ENCODE measurements at regions not wholly inside any gene's neighbourhood (a gene's known extent, or its start where the extent isn't known, plus 50 kb on each side); places are given as distances from the start of the nearest gene placed in this dataset.
A peak's percentile ranks its signal among the peaks of the same experiment; 100 is the strongest.

- WGBS (ENCODE audit: insufficient coverage, low lambda C conversion rate): 20% methylated on average over 1 of the region's 1 CpG
- no peak overlapping the region for H3K4me3 ChIP-seq (ENCODE audit: low read length)
- no peak overlapping the region for H3K27ac ChIP-seq (ENCODE audit: low read length)
These were observed 768.0 kb upstream of the PHF14 start for GRCh38 chr7:10205696-10206095.

GRCh38 chr7:10210000-10210399 lies 763.7 kb upstream of the PHF14 start:
- WGBS (ENCODE audit: insufficient coverage, low lambda C conversion rate): 87% methylated on average over 4 of the region's 4 CpGs
- DNase-seq: no peak
- no peaks in the 10 kb centered on the region for H3K36me3 ChIP-seq (ENCODE audit: control insufficient read depth, insufficient read depth, low read length)
- H3K27ac ChIP-seq (ENCODE audit: low read length): no peak overlapping the region
- H3K4me1 ChIP-seq (ENCODE audit: control insufficient read depth, insufficient read depth, low read length): peaks cover 26% of the 10 kb centered on the region
- peaks cover 15% of the 10 kb centered on the region for H3K9me3 ChIP-seq (ENCODE audit: control insufficient read depth, low read depth, low read length)
- H3K27me3 ChIP-seq (ENCODE audit: control insufficient read depth, insufficient read depth, low read length): no peaks in the 10 kb centered on the region
- H3K4me3 ChIP-seq (ENCODE audit: low read length): no peak overlapping the region

More at GRCh38 chr7:10205696-10206095, 768.0 kb upstream of the PHF14 start:
- Histone ChIP-seq H3K4me1 (ENCODE audit: control insufficient read depth, insufficient read depth, low read length) (peaks cover 8% of the 10 kb centered on the region), H3K27me3 (ENCODE audit: control insufficient read depth, insufficient read depth, low read length) (no peaks in the 10 kb centered on the region), H3K36me3 (ENCODE audit: control insufficient read depth, insufficient read depth, low read length) (no peaks in the 10 kb centered on the region), H3K9me3 (ENCODE audit: control insufficient read depth, low read depth, low read length) (no peaks in the 10 kb centered on the region)
- no peak for DNase-seq

- Histone ChIP-seq H3K9me3 (ENCODE audit: control insufficient read depth, low read depth, low read length) (peaks cover 15% of the 10 kb centered on the region), H3K27me3 (ENCODE audit: control insufficient read depth, insufficient read depth, low read length) (no peaks in the 10 kb centered on the region), H3K4me1 (ENCODE audit: control insufficient read depth, insufficient read depth, low read length) (peaks cover 26% of the 10 kb centered on the region), H3K36me3 (ENCODE audit: control insufficient read depth, insufficient read depth, low read length) (no peaks in the 10 kb centered on the region), H3K27ac (ENCODE audit: low read length) (no peak overlapping the region), H3K4me3 (ENCODE audit: low read length) (no peak overlapping the region)
- WGBS (ENCODE audit: insufficient coverage, low lambda C conversion rate): 50% methylated on average over 1 of the region's 1 CpG
- DNase-seq: peak; percentile 17 to 56
These were observed 762.7 kb upstream of the PHF14 start for GRCh38 chr7:10211016-10211415.

DNA sequence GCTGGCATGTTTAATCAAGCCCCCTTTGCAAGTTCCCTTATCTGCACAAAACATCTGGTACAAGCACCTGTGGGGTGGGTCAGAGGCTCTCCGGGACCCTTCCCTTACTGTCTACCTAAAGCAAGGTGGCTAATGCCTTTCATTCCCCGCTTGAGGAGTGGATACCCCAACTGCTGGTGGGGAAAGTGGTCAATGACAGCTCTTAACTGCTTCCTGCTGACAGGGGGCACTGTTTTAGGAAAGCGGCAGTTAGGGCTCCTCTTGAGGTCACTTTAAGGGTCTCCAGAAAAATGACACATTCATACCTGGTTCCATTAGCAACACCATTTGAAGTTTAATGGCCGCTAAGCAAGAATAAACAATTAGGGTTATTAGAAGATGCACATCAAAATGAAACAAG lies 761.8 kb upstream of the PHF14 start:
- Histone ChIP-seq H3K27ac (ENCODE audit: low read length) (peak overlapping the region; percentile 46), H3K9me3 (ENCODE audit: control insufficient read depth, low read depth, low read length) (peaks cover 15% of the 10 kb centered on the region), H3K4me1 (ENCODE audit: control insufficient read depth, insufficient read depth, low read length) (peaks cover 26% of the 10 kb centered on the region), H3K27me3 (ENCODE audit: control insufficient read depth, insufficient read depth, low read length) (no peaks in the 10 kb centered on the region), H3K4me3 (ENCODE audit: low read length) (no peak overlapping the region), H3K36me3 (ENCODE audit: control insufficient read depth, insufficient read depth, low read length) (no peaks in the 10 kb centered on the region)
- WGBS (ENCODE audit: insufficient coverage, low lambda C conversion rate): no CpG with 5 or more reads among the region's 4 CpGs
- DNase-seq: no peak

DNA sequence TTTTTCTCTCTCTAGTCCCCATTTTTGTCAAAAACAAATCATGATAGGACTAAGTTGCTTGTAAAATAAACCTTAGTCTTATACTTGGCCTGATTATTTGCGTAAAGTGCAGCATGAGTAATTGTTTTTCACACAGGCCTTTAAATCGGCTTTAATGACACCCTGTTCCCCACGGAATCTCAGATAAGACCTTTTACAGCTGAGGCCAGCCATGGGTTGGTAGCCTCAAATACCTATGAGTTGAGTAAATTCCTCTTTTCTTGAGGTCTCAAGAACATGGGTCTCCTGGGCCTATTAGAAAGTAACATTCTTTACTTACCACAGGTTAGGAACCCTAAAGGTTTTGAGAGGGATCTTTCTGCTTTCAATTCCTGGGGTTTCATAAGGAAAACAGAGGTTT lies 761.0 kb upstream of the PHF14 start:
- Histone ChIP-seq H3K9me3 (ENCODE audit: control insufficient read depth, low read depth, low read length) (peaks cover 15% of the 10 kb centered on the region), H3K27me3 (ENCODE audit: control insufficient read depth, insufficient read depth, low read length) (no peaks in the 10 kb centered on the region), H3K27ac (ENCODE audit: low read length) (peak overlapping the region; percentile 46), H3K4me3 (ENCODE audit: low read length) (no peak overlapping the region), H3K36me3 (ENCODE audit: control insufficient read depth, insufficient read depth, low read length) (no peaks in the 10 kb centered on the region), H3K4me1 (ENCODE audit: control insufficient read depth, insufficient read depth, low read length) (peaks cover 22% of the 10 kb centered on the region)
- DNase-seq: peak in 1 of 2 donors; percentile 60
- 29% methylated on average over 1 of the region's 3 CpGs for WGBS (ENCODE audit: insufficient coverage, low lambda C conversion rate)

DNA sequence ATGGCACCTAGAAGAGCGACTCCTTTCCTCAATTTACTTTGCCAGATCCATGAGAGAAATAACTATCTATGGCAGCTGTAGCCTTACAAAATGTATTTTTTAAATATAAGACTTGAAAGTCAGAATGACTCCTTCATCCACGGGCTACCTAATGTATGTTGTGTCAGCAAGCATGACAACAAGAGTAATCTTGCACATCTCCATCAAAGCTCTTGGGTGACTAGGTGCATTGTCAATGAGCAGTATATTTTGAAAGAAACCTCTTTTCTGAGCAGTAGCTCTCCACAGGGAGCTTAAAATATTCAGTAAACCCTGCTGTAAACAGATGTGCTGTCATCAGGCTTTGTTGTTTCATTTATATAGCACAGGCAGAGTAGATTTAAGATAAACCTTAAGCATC lies 757.2 kb upstream of the PHF14 start:
- DNase-seq: no peak
- Histone ChIP-seq H3K36me3 (ENCODE audit: control insufficient read depth, insufficient read depth, low read length) (no peaks in the 10 kb centered on the region), H3K9me3 (ENCODE audit: control insufficient read depth, low read depth, low read length) (peaks cover 15% of the 10 kb centered on the region), H3K4me3 (ENCODE audit: low read length) (no peak overlapping the region), H3K27me3 (ENCODE audit: control insufficient read depth, insufficient read depth, low read length) (no peaks in the 10 kb centered on the region), H3K4me1 (ENCODE audit: control insufficient read depth, insufficient read depth, low read length) (peaks cover 19% of the 10 kb centered on the region), H3K27ac (ENCODE audit: low read length) (no peak overlapping the region)
- WGBS (ENCODE audit: insufficient coverage, low lambda C conversion rate): 80% methylated on average over 1 of the region's 2 CpGs

DNA sequence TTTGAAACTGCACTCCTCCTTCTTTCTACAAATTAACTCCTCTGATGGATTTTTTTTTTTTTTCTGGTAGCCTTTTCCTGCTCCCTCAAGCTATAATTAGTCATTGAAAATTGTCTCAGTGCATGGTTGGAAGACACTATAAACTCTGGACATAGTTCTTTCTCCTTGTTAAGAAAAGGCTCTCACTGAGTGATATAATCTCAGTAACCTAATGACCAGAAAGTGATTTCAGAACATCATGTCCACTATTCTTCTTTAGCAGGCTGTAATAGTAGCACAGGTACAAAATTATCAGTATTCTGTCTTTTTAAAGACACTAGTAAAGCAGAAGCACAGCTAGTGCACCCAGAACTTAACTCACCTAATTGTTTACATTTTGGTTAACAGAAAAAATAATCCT lies 752.6 kb upstream of the PHF14 start:
- Histone ChIP-seq H3K27me3 (ENCODE audit: control insufficient read depth, insufficient read depth, low read length) (no peaks in the 10 kb centered on the region), H3K9me3 (ENCODE audit: control insufficient read depth, low read depth, low read length) (no peaks in the 10 kb centered on the region), H3K27ac (ENCODE audit: low read length) (no peak overlapping the region), H3K4me1 (ENCODE audit: control insufficient read depth, insufficient read depth, low read length) (peaks cover 6% of the 10 kb centered on the region), H3K4me3 (ENCODE audit: low read length) (no peak overlapping the region), H3K36me3 (ENCODE audit: control insufficient read depth, insufficient read depth, low read length) (no peaks in the 10 kb centered on the region)
- DNase-seq: peak in 1 of 2 donors; percentile 16

- no peak for DNase-seq
These were observed 750.7 kb upstream of the PHF14 start for GRCh38 chr7:10222976-10223375.

GRCh38 chr7:10225275-10225674 lies 748.4 kb upstream of the PHF14 start:
- DNase-seq: no peak
- Histone ChIP-seq H3K27ac (ENCODE audit: low read length) (no peak overlapping the region), H3K36me3 (ENCODE audit: control insufficient read depth, insufficient read depth, low read length) (no peaks in the 10 kb centered on the region), H3K4me1 (ENCODE audit: control insufficient read depth, insufficient read depth, low read length) (peaks cover 6% of the 10 kb centered on the region), H3K9me3 (ENCODE audit: control insufficient read depth, low read depth, low read length) (no peaks in the 10 kb centered on the region), H3K27me3 (ENCODE audit: control insufficient read depth, insufficient read depth, low read length) (no peaks in the 10 kb centered on the region), H3K4me3 (ENCODE audit: low read length) (no peak overlapping the region)
- WGBS (ENCODE audit: insufficient coverage, low lambda C conversion rate): no CpG with 5 or more reads among the region's 1 CpG

More at GRCh38 chr7:10222976-10223375, 750.7 kb upstream of the PHF14 start:
- Histone ChIP-seq H3K4me3 (ENCODE audit: low read length) (no peak overlapping the region), H3K27ac (ENCODE audit: low read length) (no peak overlapping the region), H3K4me1 (ENCODE audit: control insufficient read depth, insufficient read depth, low read length) (peaks cover 6% of the 10 kb centered on the region), H3K27me3 (ENCODE audit: control insufficient read depth, insufficient read depth, low read length) (no peaks in the 10 kb centered on the region), H3K9me3 (ENCODE audit: control insufficient read depth, low read depth, low read length) (no peaks in the 10 kb centered on the region), H3K36me3 (ENCODE audit: control insufficient read depth, insufficient read depth, low read length) (no peaks in the 10 kb centered on the region)
- no CpG with 5 or more reads among the region's 2 CpGs for WGBS (ENCODE audit: insufficient coverage, low lambda C conversion rate)

- Histone ChIP-seq H3K27ac (ENCODE audit: low read length) (no peak overlapping the region), H3K9me3 (ENCODE audit: control insufficient read depth, low read depth, low read length) (no peaks in the 10 kb centered on the region), H3K27me3 (ENCODE audit: control insufficient read depth, insufficient read depth, low read length) (no peaks in the 10 kb centered on the region), H3K4me3 (ENCODE audit: low read length) (no peak overlapping the region), H3K4me1 (ENCODE audit: control insufficient read depth, insufficient read depth, low read length) (no peaks in the 10 kb centered on the region), H3K36me3 (ENCODE audit: control insufficient read depth, insufficient read depth, low read length) (no peaks in the 10 kb centered on the region)
- DNase-seq: peak in 1 of 2 donors; percentile 24
- no CpG with 5 or more reads among the region's 2 CpGs for WGBS (ENCODE audit: insufficient coverage, low lambda C conversion rate)
These were observed 736.4 kb upstream of the PHF14 start for GRCh38 chr7:10237306-10237705.

- Histone ChIP-seq H3K4me1 (ENCODE audit: control insufficient read depth, insufficient read depth, low read length) (no peaks in the 10 kb centered on the region), H3K4me3 (ENCODE audit: low read length) (no peak overlapping the region), H3K9me3 (ENCODE audit: control insufficient read depth, low read depth, low read length) (no peaks in the 10 kb centered on the region), H3K27me3 (ENCODE audit: control insufficient read depth, insufficient read depth, low read length) (no peaks in the 10 kb centered on the region), H3K36me3 (ENCODE audit: control insufficient read depth, insufficient read depth, low read length) (no peaks in the 10 kb centered on the region), H3K27ac (ENCODE audit: low read length) (no peak overlapping the region)
- no peak for DNase-seq
- WGBS (ENCODE audit: insufficient coverage, low lambda C conversion rate): no CpG with 5 or more reads among the region's 1 CpG
These were observed 735.0 kb upstream of the PHF14 start for GRCh38 chr7:10238641-10239040.

All from large intestine (tissue), 3 donors.